GM12878 (cell line): ENCODE measurements at regions not wholly inside any gene's neighbourhood (a gene's known extent, or its start where the extent isn't known, plus 50 kb on each side); places are given as distances from the start of the nearest gene placed in this dataset.

ENCODE experiments used
- LARP7 ChIP-seq: fragments of 450-650 bp; IDR thresholded peaks from 2 replicates; pipeline ENCODE4 v1.6.1; 2017; ENCODE audit warnings: mild to moderate bottlenecking
- MEF2A ChIP-seq: IDR thresholded peaks from 2 replicates; pipeline ENCODE4 v1.6.1; 2011; ENCODE audit warnings: low read depth, mild to moderate bottlenecking, low read length, moderate library complexity; ENCODE audit not compliant: insufficient read depth
- POLR2AphosphoS5 ChIP-seq: IDR thresholded peaks from 2 replicates; pipeline ENCODE4 v1.6.1; 2011; ENCODE audit warnings: mild to moderate bottlenecking, low read length, inconsistent platforms
- TF ChIP-seq, protein P1 (sequence below): IDR thresholded peaks from 2 replicates; pipeline ENCODE4 v1.6.1; 2011; ENCODE audit warnings: mild to moderate bottlenecking, low read depth, low read length, moderate library complexity; ENCODE audit not compliant: insufficient replicate concordance

DNA sequence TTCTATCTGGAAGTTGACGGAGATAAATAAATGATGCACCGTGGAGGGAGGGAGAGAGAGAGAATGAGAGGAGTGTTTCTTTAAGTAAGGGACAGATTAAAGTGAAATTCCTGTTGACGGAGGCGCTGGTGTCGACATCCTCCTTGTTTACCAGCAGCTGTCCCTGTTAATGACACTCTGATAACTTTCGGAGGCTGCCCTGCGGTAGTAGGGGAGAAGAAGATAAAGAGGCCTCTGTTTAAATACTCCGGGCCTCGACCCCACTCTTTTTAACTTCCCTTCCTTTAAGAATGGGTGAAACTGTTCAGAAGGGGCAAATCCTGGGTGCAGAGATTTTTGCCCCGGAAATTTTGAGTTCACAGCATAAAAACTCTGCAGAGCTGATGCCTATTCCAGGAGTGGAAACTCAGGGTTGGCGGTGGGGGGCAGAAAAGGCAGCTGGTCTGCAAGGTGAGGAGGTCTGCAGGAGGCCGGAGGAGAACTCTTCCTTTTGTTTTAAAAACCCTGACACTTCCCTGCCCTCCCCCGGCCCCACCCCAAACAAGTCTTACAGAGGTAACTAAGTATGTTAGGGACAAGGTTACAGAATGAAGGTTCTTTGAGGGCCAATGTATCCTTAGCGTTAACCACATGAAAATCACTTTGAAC is 276.6 kb upstream of the NR2F2 start:
- TF ChIP-seq MEF2A, result no peak
- TF ChIP-seq, protein P1, sequence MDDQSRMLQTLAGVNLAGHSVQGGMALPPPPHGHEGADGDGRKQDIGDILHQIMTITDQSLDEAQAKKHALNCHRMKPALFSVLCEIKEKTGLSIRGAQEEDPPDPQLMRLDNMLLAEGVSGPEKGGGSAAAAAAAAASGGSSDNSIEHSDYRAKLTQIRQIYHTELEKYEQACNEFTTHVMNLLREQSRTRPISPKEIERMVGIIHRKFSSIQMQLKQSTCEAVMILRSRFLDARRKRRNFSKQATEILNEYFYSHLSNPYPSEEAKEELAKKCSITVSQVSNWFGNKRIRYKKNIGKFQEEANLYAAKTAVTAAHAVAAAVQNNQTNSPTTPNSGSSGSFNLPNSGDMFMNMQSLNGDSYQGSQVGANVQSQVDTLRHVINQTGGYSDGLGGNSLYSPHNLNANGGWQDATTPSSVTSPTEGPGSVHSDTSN, result no peak
- TF ChIP-seq LARP7, result no peak
- TF ChIP-seq POLR2AphosphoS5, result no peak
